IPS DF 6.9 (cell line): ENCODE measurements at regions not wholly inside any gene's neighbourhood (a gene's known extent, or its start where the extent isn't known, plus 50 kb on each side); places are given as distances from the start of the nearest gene placed in this dataset.

Experiments used
- DNase-seq: peaks from one replicate; pipeline ENCODE4 v3.0.0-alpha.2; 2013; ENCODE audit warnings: low read depth, low spot score
- H3K27ac ChIP-seq: one replicate; pipeline ENCODE4 v1.5.1; 2013; ENCODE audit warnings: low read length, control low read depth
- H3K27me3 ChIP-seq: 2 replicates; pipeline ENCODE4 v1.6.1; 2013; ENCODE audit warnings: mild to moderate bottlenecking, low read length; ENCODE audit not compliant: control insufficient read depth, insufficient read depth
- H3K36me3 ChIP-seq: 2 replicates; pipeline ENCODE4 v1.6.1; 2013; ENCODE audit warnings: low read length; ENCODE audit not compliant: control insufficient read depth, insufficient read depth
- H3K4me1 ChIP-seq: 2 replicates; pipeline ENCODE4 v1.6.1; 2013; ENCODE audit warnings: low read length; ENCODE audit not compliant: control insufficient read depth, insufficient read depth
- H3K4me3 ChIP-seq: 2 replicates; pipeline ENCODE4 v1.5.1; 2013; ENCODE audit warnings: mild to moderate bottlenecking, low read length
- H3K9me3 ChIP-seq: 2 replicates; pipeline ENCODE4 v1.6.1; 2013; ENCODE audit warnings: low read length, inconsistent platforms; ENCODE audit not compliant: control insufficient read depth, insufficient read depth
- WGBS: extraction: QIAGEN DNeasy Blood & Tissue Kit; methylation state at CpG from one replicate; pipeline ENCODE4 v1.1.7; 2013; ENCODE audit warnings: mixed read lengths, missing lambda C conversion rate; ENCODE audit not compliant: insufficient read length, insufficient coverage; 5-methylcytosine and 5-hydroxymethylcytosine counted together

DNA sequence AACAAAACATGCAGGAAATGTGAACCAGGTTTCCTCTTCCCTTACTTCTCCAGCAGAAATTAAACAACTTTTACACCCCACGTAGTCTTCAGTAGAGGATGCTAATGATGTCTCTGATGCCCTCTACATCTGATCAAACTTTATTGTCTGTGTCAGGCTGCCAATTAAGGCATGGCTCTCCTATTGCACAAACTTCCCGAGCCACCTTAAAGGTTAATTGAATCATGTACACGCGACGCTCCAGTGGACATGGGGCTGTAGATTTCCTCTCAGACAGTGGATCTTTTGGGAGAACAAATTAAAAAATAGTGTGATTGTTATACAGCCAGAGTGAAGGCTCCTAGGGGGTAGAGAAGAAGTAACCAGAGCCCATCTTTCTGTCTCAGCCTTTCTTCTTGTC lies 301.6 kb downstream of the SMAD2 start:
- Histone ChIP-seq H3K27ac (no peak overlapping the region), H3K27me3 (no peaks in the 10 kb centered on the region), H3K4me3 (no peak overlapping the region), H3K4me1 (no peaks in the 10 kb centered on the region), H3K9me3 (no peaks in the 10 kb centered on the region), H3K36me3 (no peaks in the 10 kb centered on the region)
- WGBS = no CpG with 5 or more reads among the region's 5 CpGs
- no peak for DNase-seq

DNA sequence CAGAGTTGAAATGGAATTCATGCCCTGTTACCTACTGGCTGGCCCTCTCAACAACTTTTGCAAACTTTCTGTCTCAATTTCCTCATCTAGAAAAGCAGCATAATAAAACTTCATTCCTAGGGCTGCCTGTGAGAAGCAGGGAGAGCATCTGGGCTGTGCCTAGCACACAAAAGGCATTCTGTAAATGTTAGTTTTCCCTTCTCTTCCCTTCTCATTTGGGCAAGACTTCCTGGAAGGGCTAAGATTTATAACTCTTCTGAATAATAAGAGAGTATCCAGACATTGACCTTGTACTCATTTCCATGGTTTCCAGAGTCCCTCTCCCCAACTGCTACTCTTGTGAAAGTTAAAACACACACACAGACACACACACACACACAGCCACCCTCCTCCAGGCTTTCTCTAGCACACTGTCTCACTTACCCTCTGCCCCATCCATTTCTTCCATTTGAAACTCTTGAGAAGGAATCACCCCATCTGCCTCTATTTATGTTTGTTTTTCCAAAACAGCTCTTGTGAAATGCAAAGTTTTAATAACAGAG lies 302.1 kb downstream of the SMAD2 start:
- Histone ChIP-seq H3K9me3 (no peaks in the 10 kb centered on the region), H3K36me3 (no peaks in the 10 kb centered on the region), H3K4me3 (no peak overlapping the region), H3K27ac (no peak overlapping the region), H3K27me3 (no peaks in the 10 kb centered on the region), H3K4me1 (no peaks in the 10 kb centered on the region)
- DNase-seq = no peak

DNA sequence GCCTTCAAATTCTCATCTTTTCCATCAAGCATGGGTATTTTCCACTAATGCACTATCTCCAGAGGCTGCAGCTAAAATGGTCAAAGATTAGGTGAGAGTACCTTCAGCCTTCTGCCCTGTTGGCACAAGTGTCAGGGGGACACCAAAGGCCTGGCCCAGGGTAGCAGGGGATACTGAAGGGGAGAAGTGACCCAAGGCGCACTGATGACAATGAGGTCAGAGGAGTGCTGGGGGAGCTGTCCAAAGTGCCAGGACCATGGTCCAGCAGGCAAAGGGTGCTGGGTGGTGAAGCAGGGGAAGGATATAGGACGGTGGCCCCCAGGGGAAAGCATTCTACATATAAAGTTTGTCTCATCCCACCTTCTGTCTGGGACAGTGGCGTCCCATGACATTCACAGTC lies 303.4 kb downstream of the SMAD2 start:
- Histone ChIP-seq H3K27ac (no peak overlapping the region), H3K4me3 (no peak overlapping the region), H3K36me3 (no peaks in the 10 kb centered on the region), H3K4me1 (no peaks in the 10 kb centered on the region), H3K27me3 (no peaks in the 10 kb centered on the region), H3K9me3 (no peaks in the 10 kb centered on the region)
- WGBS = no CpG with 5 or more reads among the region's 3 CpGs
- DNase-seq = no peak

DNA sequence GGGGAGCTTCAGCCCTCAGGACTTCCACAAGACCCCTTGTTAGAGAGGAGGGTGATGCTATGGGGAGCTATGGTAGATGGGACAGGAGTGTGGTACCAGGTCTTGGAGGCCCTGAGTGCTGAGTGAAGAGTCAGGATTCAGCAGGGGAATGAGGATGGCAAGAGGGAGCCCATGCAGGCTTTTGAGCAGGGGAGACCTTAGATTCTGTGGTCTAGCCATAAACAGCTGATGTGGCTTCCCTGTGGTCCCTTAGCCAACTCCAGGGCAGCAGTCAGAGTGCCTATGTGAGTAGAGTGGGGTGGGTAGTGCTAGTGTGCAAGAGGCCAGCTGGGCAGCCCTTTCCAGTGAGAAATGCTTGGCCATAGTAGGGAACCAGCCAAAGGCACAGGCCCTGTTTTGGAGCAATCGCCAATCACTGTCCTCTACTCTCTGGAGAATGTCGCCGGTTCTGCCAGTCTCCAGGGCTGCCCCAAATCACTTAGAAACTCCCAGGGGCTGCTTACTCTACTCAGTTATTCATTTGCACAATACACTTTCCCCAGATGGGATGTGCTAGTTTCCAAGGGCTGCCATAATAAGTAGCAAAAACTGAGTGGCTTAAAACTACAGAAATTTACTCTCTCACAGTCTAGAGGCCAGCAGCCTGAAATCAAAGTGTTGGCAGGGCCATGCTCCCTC lies 310.5 kb downstream of the SMAD2 start:
- Histone ChIP-seq H3K4me3 (no peak overlapping the region), H3K9me3 (no peaks in the 10 kb centered on the region), H3K27ac (no peak overlapping the region), H3K36me3 (no peaks in the 10 kb centered on the region), H3K4me1 (no peaks in the 10 kb centered on the region), H3K27me3 (no peaks in the 10 kb centered on the region)
- WGBS = no CpG with 5 or more reads among the region's 3 CpGs
- DNase-seq = no peak

DNA sequence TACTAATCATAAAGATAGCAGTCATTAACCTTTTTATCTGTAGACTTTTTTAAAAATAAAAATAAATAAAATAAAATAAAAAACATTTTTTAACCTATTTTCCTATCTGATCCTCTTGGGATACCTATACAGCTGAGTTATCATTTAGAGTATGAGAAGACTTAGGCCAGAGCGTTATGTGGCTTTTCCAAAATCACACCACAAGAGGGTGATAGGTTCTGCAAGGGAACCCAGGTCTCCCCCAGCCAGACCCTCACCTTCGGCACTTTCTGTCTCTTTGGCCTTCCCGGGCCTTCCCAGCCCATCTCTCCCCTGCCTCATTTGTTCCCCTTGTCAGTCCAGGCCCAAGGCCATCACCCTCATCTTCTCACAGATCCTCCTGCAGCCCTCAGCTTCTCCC lies 311.7 kb downstream of the SMAD2 start:
- no peaks in the 10 kb centered on the region for H3K4me1 ChIP-seq
- WGBS = no CpG with 5 or more reads among the region's 3 CpGs
- no peaks in the 10 kb centered on the region for H3K27me3 ChIP-seq
- no peak overlapping the region for H3K27ac ChIP-seq
- no peaks in the 10 kb centered on the region for H3K36me3 ChIP-seq
- H3K9me3 ChIP-seq = no peaks in the 10 kb centered on the region
- no peak overlapping the region for H3K4me3 ChIP-seq
- no peak for DNase-seq

DNA sequence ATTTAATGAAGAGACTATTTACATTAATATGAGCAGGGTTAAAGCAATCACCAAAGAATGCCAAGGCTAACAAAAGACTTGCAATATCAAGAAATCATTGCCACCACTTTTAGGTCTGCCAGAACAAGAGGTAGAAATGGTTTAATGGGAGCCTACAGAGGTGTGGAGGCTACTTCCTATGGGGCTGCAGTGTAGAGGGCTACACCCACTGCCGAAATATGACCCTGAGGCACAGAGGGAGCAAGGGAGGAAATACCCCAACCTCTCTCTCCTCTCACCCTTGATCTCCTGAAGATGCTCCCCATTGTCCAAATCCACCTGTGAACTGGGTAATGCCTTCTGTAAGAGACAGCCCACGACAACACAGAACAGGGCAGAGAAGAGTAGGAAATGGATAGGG lies 315.4 kb downstream of the SMAD2 start:
- no CpG with 5 or more reads among the region's 2 CpGs for WGBS
- no peaks in the 10 kb centered on the region for H3K27me3 ChIP-seq
- no peaks in the 10 kb centered on the region for H3K36me3 ChIP-seq
- no peak overlapping the region for H3K27ac ChIP-seq
- no peaks in the 10 kb centered on the region for H3K9me3 ChIP-seq
- H3K4me3 ChIP-seq = no peak overlapping the region
- no peaks in the 10 kb centered on the region for H3K4me1 ChIP-seq
- DNase-seq = no peak

DNA sequence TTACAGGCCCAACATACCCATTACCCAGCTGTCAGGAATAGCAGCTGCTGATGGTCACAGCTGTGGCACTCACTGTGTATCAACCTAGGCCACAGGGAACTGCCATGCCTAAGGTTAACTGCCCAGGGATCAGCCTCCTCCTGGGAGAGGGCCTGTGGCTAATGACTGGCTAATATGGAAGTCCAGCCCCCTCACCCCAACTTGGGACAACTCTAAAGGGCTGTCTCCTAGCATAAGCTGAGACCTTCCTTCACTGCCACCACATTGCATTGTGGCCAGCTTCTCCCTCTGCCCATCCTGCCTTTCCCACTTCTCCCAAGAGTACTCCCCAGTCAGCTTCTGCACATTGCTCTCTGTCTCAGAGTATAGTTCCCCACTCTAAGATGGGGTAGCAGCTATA lies 316.5 kb downstream of the SMAD2 start:
- Histone ChIP-seq H3K27ac (no peak overlapping the region), H3K4me1 (no peaks in the 10 kb centered on the region), H3K36me3 (no peaks in the 10 kb centered on the region), H3K9me3 (no peaks in the 10 kb centered on the region), H3K4me3 (no peak overlapping the region), H3K27me3 (no peaks in the 10 kb centered on the region)
- no peak for DNase-seq

DNA sequence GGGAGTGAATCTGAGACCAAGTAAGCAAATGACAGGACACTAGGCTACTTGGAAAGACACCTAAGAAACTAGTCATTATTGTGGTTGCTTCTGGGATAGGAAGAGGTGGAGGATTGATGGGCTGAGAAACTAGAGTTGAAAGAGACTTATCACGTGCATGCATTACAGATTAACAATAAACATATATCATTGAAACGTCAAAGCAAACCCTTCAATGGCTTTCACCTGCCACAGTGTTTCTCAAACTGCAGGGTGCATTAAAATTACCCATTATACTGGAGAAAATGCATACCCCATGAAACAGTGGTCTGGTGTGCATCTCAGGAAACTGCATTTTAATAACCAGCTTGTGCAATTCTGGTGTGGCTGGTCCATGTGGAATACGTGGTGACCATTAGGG lies 318.8 kb downstream of the SMAD2 start:
- no CpG with 5 or more reads among the region's 3 CpGs for WGBS
- no peak for DNase-seq
- Histone ChIP-seq H3K9me3 (no peaks in the 10 kb centered on the region), H3K36me3 (no peaks in the 10 kb centered on the region), H3K27ac (no peak overlapping the region), H3K4me3 (no peak overlapping the region), H3K4me1 (no peaks in the 10 kb centered on the region), H3K27me3 (no peaks in the 10 kb centered on the region)

DNA sequence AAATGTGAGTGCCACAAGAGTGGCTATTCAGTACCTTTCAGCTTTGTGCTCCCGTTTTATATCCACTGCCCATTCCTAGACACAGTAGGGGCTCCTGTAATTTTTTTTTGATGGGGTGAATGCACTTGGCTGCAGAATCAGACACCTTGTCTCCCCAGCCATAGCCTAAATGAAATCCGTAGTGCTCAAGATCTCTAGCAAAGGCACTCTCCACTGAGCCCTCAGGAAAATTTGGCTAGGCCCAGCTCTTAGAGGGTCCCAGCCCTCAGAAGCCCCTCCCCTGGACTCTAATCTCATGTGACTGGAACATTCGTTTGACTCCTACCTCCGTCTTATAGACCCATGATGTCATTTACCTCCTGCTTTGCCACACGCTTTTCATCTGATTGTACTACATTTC lies 323.9 kb downstream of the SMAD2 start:
- Histone ChIP-seq H3K27me3 (no peaks in the 10 kb centered on the region), H3K36me3 (no peaks in the 10 kb centered on the region), H3K4me1 (no peaks in the 10 kb centered on the region), H3K9me3 (no peaks in the 10 kb centered on the region), H3K27ac (no peak overlapping the region), H3K4me3 (no peak overlapping the region)
- DNase-seq = no peak
- no CpG with 5 or more reads among the region's 5 CpGs for WGBS

DNA sequence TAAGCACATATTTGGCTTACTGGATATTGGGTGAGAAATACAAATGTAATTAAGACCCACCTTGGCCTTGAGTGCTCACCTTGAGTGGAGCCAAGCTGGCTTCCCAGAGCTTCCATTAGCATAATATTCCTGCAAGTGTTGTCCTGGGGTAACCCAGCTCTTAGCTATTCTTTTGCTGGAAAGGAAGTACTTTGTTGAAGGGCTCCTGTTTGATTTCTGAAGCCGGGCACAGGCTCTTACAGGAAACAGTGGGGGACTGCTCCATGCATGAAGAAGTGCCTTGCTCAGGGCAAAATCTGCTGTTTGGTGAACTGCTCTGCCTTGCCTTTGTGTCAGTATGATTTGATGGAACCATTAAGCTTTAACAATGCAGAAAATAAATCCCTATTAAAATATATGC lies 325.4 kb downstream of the SMAD2 start:
- Histone ChIP-seq H3K4me3 (no peak overlapping the region), H3K27ac (no peak overlapping the region), H3K36me3 (no peaks in the 10 kb centered on the region), H3K9me3 (no peaks in the 10 kb centered on the region), H3K27me3 (no peaks in the 10 kb centered on the region), H3K4me1 (no peaks in the 10 kb centered on the region)
- WGBS = no CpG with 5 or more reads among the region's 1 CpG
- no peak for DNase-seq

DNA sequence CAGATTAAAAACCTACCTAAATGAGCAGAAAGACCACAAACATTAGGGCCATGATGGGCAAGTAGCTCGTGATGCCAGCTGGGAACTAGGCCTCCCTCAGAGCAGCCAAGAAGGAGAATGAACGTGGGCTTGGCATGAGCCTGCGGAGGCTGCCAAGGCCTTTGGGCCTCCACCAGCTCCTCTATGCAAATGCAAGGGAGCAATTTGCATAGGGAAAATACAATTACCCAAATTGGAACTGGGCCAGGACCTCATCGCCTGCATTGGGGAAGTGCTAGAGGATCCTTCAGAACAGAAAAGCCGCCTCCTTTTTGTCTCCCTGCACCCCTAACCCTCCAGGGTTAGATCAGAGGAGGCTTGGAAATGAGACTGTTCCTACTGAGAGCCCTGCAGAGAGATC lies 326.4 kb downstream of the SMAD2 start:
- Histone ChIP-seq H3K4me1 (no peaks in the 10 kb centered on the region), H3K9me3 (no peaks in the 10 kb centered on the region), H3K27ac (no peak overlapping the region), H3K36me3 (no peaks in the 10 kb centered on the region), H3K4me3 (no peak overlapping the region), H3K27me3 (no peaks in the 10 kb centered on the region)
- DNase-seq = no peak
- no CpG with 5 or more reads among the region's 5 CpGs for WGBS
